ENCODE measurements at regions not wholly inside any gene's neighbourhood (a gene's known extent, or its start where the extent isn't known, plus 50 kb on each side); places are given as distances from the start of the nearest gene placed in this dataset.

DNA sequence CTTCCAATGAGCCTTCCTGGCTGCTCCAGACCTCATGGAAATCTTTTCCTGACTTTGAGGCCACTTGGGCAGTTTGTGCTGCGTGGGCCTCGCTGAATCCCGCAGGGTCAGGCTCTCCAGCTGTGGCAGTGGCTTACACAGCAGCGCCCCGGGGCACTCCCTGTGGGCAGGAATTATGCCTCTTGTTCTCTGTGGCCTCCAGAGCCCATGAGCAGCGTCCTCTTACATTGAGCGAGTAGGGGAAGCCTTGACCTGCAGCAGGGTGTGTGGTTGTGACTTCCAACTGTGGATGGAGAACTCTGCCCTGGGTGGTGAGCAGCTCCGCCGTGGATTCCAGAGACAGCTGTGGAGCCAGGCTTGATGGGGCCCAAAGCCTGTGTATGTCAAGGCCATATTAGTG, 180.8 kb downstream of the GLI2 start:
- TF ChIP-seq, protein P1, sequence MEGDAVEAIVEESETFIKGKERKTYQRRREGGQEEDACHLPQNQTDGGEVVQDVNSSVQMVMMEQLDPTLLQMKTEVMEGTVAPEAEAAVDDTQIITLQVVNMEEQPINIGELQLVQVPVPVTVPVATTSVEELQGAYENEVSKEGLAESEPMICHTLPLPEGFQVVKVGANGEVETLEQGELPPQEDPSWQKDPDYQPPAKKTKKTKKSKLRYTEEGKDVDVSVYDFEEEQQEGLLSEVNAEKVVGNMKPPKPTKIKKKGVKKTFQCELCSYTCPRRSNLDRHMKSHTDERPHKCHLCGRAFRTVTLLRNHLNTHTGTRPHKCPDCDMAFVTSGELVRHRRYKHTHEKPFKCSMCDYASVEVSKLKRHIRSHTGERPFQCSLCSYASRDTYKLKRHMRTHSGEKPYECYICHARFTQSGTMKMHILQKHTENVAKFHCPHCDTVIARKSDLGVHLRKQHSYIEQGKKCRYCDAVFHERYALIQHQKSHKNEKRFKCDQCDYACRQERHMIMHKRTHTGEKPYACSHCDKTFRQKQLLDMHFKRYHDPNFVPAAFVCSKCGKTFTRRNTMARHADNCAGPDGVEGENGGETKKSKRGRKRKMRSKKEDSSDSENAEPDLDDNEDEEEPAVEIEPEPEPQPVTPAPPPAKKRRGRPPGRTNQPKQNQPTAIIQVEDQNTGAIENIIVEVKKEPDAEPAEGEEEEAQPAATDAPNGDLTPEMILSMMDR (IDR thresholded peaks at IDR 0.05; ENCODE audit: extremely low read depth, insufficient read depth, missing control alignments): no peak
- in situ Hi-C loops (cut with MboI; ENCODE audit: low pct_unique_long_range_greater_than_20kb, low sequenced_read_pairs, unreplicated experiment): no loop called here
- DNase-seq (ENCODE audit: low spot score): no peak

DNA sequence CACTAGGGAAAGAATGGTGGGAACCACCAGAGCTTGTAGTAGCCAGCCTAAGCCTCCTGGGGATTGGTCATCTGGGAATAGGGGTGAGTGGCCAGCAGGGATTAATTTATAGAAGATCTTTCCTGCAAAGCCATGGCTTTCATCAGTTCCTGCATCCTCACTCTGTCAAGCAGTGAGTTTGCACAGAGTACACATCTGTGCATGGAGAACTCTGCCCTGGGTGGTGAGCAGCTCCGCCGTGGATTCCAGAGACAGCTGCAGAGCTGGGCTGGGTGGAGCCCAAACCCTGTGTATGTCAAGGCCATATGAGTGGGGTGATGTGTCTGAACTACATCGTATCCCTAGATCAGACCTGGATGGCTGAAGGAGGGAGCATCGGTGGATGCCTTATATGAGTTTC, 182.2 kb downstream of the GLI2 start:
- in situ Hi-C loops (cut with MboI; ENCODE audit: low pct_unique_long_range_greater_than_20kb, low sequenced_read_pairs, unreplicated experiment): no loop called here
- no peak for DNase-seq (ENCODE audit: low spot score)
- TF ChIP-seq, protein P1 (IDR thresholded peaks at IDR 0.05; ENCODE audit: extremely low read depth, insufficient read depth, missing control alignments): no peak

DNA sequence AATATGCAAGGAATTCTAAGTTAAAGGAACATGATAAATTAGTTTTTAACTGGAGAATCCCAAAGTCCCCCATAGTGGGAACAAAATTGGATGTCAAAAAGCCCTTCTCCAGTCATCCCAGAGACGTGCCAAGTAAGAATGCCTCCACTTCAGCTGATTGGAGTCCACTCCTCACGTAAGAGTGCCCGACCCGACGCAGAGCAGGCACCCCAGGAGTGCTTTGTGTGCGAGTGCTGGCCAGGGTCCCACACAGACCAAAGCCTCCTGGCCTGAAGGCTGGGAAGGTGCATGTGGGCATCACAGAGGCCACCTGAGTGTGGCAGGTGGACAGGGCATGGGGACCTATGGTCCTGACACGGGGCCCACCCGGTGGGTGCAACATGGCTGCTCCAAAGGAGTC, 183.5 kb downstream of the GLI2 start:
- in situ Hi-C loops (cut with MboI; ENCODE audit: low pct_unique_long_range_greater_than_20kb, low sequenced_read_pairs, unreplicated experiment): no loop called here
- DNase-seq (ENCODE audit: low spot score): no peak
- TF ChIP-seq, protein P1 (IDR thresholded peaks at IDR 0.05; ENCODE audit: extremely low read depth, insufficient read depth, missing control alignments): no peak

DNA sequence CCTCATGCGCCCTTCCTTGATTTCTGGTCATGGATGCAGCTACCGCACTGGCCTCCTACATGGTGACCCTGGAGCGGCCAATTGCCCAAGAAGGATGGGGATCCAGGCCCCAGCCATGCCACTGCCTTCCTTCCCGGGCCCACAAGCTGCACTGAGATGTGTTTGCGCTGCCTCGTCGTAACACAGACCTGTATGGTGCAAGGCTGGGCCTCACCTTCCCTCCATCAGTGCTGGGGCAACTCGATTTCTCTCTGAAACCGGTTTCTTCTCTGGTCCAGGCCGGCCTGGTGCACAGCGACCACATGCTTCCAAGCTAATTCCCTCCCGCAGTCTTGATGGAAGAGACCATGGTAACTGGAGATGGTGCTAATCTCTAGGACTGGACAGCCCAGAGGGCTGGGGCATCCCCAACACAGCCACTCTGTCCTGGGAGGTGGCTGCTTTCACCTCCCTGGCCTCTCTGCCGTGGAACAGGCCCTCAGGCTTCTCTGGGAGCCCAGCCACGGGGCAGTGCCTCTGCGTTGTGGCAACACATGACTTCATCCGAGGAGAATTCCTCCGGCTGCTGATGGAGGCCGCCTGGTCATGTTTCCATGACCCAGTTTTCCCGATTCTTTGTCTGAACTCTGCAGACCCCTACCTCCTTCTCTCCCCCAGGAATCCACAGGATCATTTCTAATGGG, 184.2 kb downstream of the GLI2 start:
- in situ Hi-C loops (cut with MboI; ENCODE audit: low pct_unique_long_range_greater_than_20kb, low sequenced_read_pairs, unreplicated experiment): no loop called here
- no peak for DNase-seq (ENCODE audit: low spot score)
- TF ChIP-seq, protein P1 (IDR thresholded peaks at IDR 0.05; ENCODE audit: extremely low read depth, insufficient read depth, missing control alignments): no peak

DNA sequence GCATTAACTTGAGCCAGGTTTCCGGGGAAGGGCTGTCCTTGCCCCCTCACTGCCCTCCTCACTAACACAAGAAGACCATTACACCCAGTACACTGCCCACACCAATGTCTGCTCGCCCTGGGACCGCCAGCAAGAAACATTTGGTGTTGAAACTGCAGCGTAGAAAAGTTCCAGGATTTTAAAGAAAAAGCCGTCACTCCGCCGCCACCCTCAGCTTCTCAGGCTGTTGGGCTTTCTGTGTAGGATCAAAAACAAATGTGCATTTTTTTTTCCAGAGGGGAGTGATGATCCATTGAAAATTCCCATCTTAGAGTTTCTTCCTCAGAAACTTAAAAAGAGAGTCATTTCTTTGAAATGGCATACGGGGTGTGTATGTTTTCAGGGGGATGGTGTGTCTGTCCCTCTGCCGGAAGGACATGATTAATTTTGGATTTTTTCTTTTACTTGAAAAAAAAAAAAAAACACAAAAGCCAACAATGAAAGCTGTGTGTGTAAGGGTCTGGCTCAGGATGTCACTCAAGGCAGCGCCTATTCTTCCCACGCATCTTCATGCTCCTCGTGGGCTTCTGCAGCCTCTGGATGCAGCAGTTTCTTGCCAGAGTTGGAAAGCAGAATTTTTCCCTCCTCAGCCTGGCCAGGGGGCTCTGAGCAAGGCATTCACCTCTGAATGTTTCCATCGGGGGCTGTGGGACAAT, 184.9 kb downstream of the GLI2 start:
- TF ChIP-seq, protein P1 (IDR thresholded peaks at IDR 0.05; ENCODE audit: extremely low read depth, insufficient read depth, missing control alignments): no peak
- no peak for DNase-seq (ENCODE audit: low spot score)
- in situ Hi-C loops (cut with MboI; ENCODE audit: low pct_unique_long_range_greater_than_20kb, low sequenced_read_pairs, unreplicated experiment): no loop called here

DNA sequence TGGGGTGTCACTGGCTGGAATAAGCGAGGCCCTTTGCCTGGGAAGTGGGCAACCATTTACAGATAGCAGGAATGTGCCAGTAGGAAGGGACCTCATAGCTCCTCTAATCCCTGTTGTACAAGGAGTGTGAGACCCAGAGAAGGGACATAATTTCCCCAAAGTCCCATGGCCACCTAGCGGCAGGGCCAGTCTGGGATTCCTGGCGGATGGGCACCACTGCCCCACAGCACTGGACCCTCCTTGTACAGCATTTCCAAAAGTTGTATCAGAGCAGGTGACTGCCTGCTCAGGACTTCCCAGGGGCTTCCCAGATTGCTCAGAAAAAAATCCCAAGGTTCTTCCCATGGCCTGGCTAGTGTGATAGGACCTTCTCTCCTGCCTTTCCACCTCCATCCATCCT, 185.8 kb downstream of the GLI2 start:
- DNase-seq (ENCODE audit: low spot score): no peak
- in situ Hi-C loops (cut with MboI; ENCODE audit: low pct_unique_long_range_greater_than_20kb, low sequenced_read_pairs, unreplicated experiment): no loop called here
- TF ChIP-seq, protein P1 (IDR thresholded peaks at IDR 0.05; ENCODE audit: extremely low read depth, insufficient read depth, missing control alignments): no peak
